SK-N-SH treated with all-trans-retinoic acid at 6 μM for 48 hours (cell line): ENCODE measurements at regions not wholly inside any gene's neighbourhood (a gene's known extent, or its start where the extent isn't known, plus 50 kb on each side); places are given as distances from the start of the nearest gene placed in this dataset.

Experiments
- ARNTL ChIP-seq: fragments of 450-650 bp; formaldehyde crosslinking; IDR thresholded peaks from 2 replicates; pipeline ENCODE4 v1.5.0; 2020; ENCODE audit warnings: low read depth, mild to moderate bottlenecking, moderate library complexity, borderline replicate concordance
- PPARA ChIP-seq: fragments of 250-450 bp; sonication (Bioruptor Pico); IDR thresholded peaks from 2 replicates; pipeline ENCODE4 v1.5.0; 2020; ENCODE audit warnings: mild to moderate bottlenecking, borderline replicate concordance
- RARB ChIP-seq: fragments of 250-450 bp; sonication (Bioruptor Pico); IDR thresholded peaks from 2 replicates; pipeline ENCODE4 v1.8.0; 2021; ENCODE audit warnings: mild to moderate bottlenecking, moderate library complexity
- ZFP3 ChIP-seq: fragments of 250-450 bp; sonication (Bioruptor Pico); IDR thresholded peaks from 2 replicates; pipeline ENCODE4 v1.5.0; 2020; ENCODE audit warnings: mild to moderate bottlenecking, moderate library complexity
- ZFP30 ChIP-seq: fragments of 450-650 bp; formaldehyde crosslinking; IDR thresholded peaks from 2 replicates; pipeline ENCODE4 v1.5.0; 2022; ENCODE audit warnings: mild to moderate bottlenecking, moderate library complexity
- TF ChIP-seq, protein P1 (sequence below): fragments of 250-450 bp; sonication (Bioruptor Pico); IDR thresholded peaks from 2 replicates; pipeline ENCODE4 v1.8.0; 2021; ENCODE audit warnings: low read depth, mild to moderate bottlenecking, moderate library complexity, borderline replicate concordance
- TF ChIP-seq, protein P2 (sequence below): fragments of 250-450 bp; sonication (Bioruptor Pico); IDR thresholded peaks from 2 replicates; pipeline ENCODE4 v1.8.0; 2020; ENCODE audit warnings: mild to moderate bottlenecking, moderate library complexity, borderline replicate concordance
- TF ChIP-seq, protein P3 (sequence below): fragments of 250-450 bp; sonication (Bioruptor Pico); IDR thresholded peaks from 2 replicates; pipeline ENCODE4 v1.5.1; 2021; ENCODE audit warnings: mild to moderate bottlenecking, moderate library complexity

DNA sequence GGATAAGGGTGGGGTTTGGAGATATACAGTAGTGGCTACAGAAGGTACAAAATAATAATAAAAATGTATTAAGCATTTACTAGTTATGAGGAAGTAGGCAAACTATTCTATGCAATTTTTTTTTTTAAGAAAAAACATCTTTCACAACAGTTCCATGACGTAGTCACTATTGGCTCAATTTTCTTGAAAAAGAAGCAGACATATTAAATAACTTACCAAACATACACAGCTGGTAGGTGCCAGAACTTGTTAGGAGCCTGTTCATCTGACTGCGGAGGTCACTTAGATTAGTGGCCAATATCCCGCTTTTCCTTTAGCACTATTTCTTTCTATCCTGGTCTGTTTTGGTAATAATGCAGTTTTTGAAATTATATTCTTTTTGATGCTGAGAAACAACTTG is 593.5 kb downstream of the KCTD12 start:
- TF ChIP-seq ZFP3 (CRISPR knock-in tag): no peak
- TF ChIP-seq ZFP30 (CRISPR knock-in tag): no peak
- TF ChIP-seq, protein P1, sequence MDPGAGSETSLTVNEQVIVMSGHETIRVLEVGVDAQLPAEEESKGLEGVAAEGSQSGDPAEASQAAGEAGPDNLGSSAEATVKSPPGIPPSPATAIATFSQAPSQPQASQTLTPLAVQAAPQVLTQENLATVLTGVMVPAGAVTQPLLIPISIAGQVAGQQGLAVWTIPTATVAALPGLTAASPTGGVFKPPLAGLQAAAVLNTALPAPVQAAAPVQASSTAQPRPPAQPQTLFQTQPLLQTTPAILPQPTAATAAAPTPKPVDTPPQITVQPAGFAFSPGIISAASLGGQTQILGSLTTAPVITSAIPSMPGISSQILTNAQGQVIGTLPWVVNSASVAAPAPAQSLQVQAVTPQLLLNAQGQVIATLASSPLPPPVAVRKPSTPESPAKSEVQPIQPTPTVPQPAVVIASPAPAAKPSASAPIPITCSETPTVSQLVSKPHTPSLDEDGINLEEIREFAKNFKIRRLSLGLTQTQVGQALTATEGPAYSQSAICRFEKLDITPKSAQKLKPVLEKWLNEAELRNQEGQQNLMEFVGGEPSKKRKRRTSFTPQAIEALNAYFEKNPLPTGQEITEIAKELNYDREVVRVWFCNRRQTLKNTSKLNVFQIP: no peak
- TF ChIP-seq, protein P2, sequence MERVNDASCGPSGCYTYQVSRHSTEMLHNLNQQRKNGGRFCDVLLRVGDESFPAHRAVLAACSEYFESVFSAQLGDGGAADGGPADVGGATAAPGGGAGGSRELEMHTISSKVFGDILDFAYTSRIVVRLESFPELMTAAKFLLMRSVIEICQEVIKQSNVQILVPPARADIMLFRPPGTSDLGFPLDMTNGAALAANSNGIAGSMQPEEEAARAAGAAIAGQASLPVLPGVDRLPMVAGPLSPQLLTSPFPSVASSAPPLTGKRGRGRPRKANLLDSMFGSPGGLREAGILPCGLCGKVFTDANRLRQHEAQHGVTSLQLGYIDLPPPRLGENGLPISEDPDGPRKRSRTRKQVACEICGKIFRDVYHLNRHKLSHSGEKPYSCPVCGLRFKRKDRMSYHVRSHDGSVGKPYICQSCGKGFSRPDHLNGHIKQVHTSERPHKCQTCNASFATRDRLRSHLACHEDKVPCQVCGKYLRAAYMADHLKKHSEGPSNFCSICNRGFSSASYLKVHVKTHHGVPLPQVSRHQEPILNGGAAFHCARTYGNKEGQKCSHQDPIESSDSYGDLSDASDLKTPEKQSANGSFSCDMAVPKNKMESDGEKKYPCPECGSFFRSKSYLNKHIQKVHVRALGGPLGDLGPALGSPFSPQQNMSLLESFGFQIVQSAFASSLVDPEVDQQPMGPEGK (CRISPR knock-in tag): no peak
- TF ChIP-seq, protein P3, sequence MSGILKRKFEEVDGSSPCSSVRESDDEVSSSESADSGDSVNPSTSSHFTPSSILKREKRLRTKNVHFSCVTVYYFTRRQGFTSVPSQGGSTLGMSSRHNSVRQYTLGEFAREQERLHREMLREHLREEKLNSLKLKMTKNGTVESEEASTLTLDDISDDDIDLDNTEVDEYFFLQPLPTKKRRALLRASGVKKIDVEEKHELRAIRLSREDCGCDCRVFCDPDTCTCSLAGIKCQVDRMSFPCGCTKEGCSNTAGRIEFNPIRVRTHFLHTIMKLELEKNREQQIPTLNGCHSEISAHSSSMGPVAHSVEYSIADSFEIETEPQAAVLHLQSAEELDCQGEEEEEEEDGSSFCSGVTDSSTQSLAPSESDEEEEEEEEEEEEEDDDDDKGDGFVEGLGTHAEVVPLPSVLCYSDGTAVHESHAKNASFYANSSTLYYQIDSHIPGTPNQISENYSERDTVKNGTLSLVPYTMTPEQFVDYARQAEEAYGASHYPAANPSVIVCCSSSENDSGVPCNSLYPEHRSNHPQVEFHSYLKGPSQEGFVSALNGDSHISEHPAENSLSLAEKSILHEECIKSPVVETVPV (CRISPR knock-in tag): no peak
- no peak for TF ChIP-seq PPARA (CRISPR knock-in tag)
- no peak for TF ChIP-seq ARNTL (CRISPR knock-in tag)
- TF ChIP-seq RARB (CRISPR knock-in tag): no peak
